Gastroesophageal sphincter (tissue), 4 donors: ENCODE measurements at regions not wholly inside any gene's neighbourhood (a gene's known extent, or its start where the extent isn't known, plus 50 kb on each side); places are given as distances from the start of the nearest gene placed in this dataset.

Experiments used
- ATAC-seq: fragments of 150-250 bp; one replicate; pipeline ENCODE4 v1.9.1; 2016; ENCODE audit warnings: mild to moderate bottlenecking, moderate library complexity
- H3K27ac ChIP-seq, 4 donors: fragments of 200-600 bp; sonication (generic) in 3 of 4; 1 replicate in 3 of 4; 2 replicates in 1 of 4; pipeline ENCODE4 v1.5.1; 2016 to 2019
- H3K27me3 ChIP-seq: fragments of 200-600 bp; sonication (generic); one replicate; pipeline ENCODE4 v1.5.1; 2019
- H3K36me3 ChIP-seq, 2 donors: fragments of 200-600 bp; sonication (generic); one replicate each; pipeline ENCODE4 v1.5.1; 2019; ENCODE audit warnings: control low read depth in 1 of 2
- H3K4me1 ChIP-seq, 3 donors: fragments of 200-600 bp; sonication (generic); 1 replicate in 2 of 3; 2 replicates in 1 of 3; pipeline ENCODE4 v1.5.1; 2016 to 2019; ENCODE audit warnings: control low read depth in 2 of 3
- H3K4me3 ChIP-seq, 2 donors: fragments of 200-600 bp; sonication (generic); one replicate each; pipeline ENCODE4 v1.5.1; 2019; ENCODE audit warnings: mild to moderate bottlenecking in 1 of 2, moderate library complexity in 1 of 2
- H3K9me3 ChIP-seq, 3 donors: fragments of 200-600 bp; sonication (generic); one replicate each; pipeline ENCODE4 v1.5.1; 2017 to 2019; ENCODE audit warnings: control low read depth in 2 of 3
- EP300 ChIP-seq: sonication (generic); formaldehyde crosslinking; IDR thresholded peaks from one replicate; pipeline ENCODE4 v1.6.1; 2017; ENCODE audit warnings: antibody characterized with exemption, mild to moderate bottlenecking
- POLR2A ChIP-seq, 2 donors: fragments of 450-650 bp; IDR thresholded peaks; one replicate each; pipeline ENCODE4 v1.6.1; 2017; ENCODE audit warnings: antibody characterized with exemption in 2 of 2, mild to moderate bottlenecking in 2 of 2, moderate library complexity in 1 of 2
- POLR2AphosphoS5 ChIP-seq: sonication (generic); formaldehyde crosslinking; IDR thresholded peaks from one replicate; pipeline ENCODE4 v1.6.1; 2017; ENCODE audit warnings: antibody characterized with exemption
- WGBS, 2 donors: methylation state at CpG; one replicate each; pipeline ENCODE4 v1.1.5; 2018; ENCODE audit warnings: low coverage in 1 of 2; 5-methylcytosine and 5-hydroxymethylcytosine counted together
- TF ChIP-seq, protein P1 (sequence below), 4 experiments: fragments of 200-600 bp in 2 of 4; fragments of 450-650 bp in 2 of 4; sonication (generic) in 1 of 4; IDR thresholded peaks; one replicate each; pipeline ENCODE4 v1.5.1; 2017 to 2019; ENCODE audit warnings: antibody characterized with exemption in 4 of 4, mild to moderate bottlenecking in 2 of 4, moderate library complexity in 2 of 4

DNA sequence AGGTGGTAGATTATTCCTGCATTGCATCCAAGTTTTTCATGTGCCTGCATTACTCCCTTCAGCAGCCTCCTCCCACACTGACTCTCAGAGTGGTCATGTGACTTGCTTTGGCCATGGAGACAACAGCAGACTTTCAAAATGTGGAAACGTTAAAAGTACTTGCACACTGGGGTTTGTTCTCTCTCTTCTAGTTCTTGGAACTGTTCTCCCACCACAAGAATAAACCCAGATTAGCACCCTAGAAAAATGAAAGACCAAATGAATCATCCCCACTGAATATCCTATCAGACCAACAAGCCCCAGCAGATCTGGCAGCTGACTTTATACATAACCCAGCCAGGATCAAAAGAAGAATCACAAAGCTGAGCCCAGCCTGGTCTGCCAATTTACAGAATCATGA is 398.5 kb downstream of the VPS13C start:
- peaks cover 32% of the 10 kb centered on the region for H3K27me3 ChIP-seq
- H3K9me3 ChIP-seq = no peaks in the 10 kb centered on the region
- H3K4me3 ChIP-seq = no peak overlapping the region
- no peaks in the 10 kb centered on the region for H3K36me3 ChIP-seq
- ATAC-seq = peak; percentile 50
- H3K4me1 ChIP-seq = peaks cover 0 to 4% (median 0%) of the 10 kb centered on the region in 3 donors
- TF ChIP-seq POLR2A (IDR thresholded peaks at IDR 0.05) (no peak), POLR2AphosphoS5 (no peak), EP300 (no peak)
- TF ChIP-seq, protein P1, sequence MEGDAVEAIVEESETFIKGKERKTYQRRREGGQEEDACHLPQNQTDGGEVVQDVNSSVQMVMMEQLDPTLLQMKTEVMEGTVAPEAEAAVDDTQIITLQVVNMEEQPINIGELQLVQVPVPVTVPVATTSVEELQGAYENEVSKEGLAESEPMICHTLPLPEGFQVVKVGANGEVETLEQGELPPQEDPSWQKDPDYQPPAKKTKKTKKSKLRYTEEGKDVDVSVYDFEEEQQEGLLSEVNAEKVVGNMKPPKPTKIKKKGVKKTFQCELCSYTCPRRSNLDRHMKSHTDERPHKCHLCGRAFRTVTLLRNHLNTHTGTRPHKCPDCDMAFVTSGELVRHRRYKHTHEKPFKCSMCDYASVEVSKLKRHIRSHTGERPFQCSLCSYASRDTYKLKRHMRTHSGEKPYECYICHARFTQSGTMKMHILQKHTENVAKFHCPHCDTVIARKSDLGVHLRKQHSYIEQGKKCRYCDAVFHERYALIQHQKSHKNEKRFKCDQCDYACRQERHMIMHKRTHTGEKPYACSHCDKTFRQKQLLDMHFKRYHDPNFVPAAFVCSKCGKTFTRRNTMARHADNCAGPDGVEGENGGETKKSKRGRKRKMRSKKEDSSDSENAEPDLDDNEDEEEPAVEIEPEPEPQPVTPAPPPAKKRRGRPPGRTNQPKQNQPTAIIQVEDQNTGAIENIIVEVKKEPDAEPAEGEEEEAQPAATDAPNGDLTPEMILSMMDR (IDR thresholded peaks at IDR 0.05) = no peak
- no peak overlapping the region for H3K27ac ChIP-seq
- WGBS, 2 donors = 33% methylated on average over 1 of the region's 1 CpG; no CpG with 5 or more reads in 1 of the 2 donors

DNA sequence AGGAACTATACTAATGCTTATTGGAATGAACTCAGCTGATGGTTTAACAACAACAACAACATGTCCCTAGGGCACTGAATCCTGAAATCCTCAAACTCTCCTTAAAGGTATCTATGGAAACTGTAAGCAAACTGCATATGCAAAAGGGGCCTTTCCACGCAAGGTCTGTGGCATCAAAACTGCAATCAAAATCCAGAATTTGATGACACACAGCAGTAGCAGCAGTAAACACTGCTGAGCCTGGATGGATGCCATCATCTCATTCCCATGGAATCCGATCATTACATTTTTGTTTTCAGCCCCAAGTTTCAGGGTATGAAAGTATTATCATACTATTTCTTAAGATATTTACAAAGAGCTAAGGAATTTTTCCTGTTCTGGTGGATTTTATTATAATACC is 399.7 kb downstream of the VPS13C start:
- H3K27ac ChIP-seq = no peak overlapping the region
- WGBS, 2 donors = 60 to 68% methylated on average over 1 to 2 of the region's 2 CpGs
- no peak for TF ChIP-seq EP300

DNA sequence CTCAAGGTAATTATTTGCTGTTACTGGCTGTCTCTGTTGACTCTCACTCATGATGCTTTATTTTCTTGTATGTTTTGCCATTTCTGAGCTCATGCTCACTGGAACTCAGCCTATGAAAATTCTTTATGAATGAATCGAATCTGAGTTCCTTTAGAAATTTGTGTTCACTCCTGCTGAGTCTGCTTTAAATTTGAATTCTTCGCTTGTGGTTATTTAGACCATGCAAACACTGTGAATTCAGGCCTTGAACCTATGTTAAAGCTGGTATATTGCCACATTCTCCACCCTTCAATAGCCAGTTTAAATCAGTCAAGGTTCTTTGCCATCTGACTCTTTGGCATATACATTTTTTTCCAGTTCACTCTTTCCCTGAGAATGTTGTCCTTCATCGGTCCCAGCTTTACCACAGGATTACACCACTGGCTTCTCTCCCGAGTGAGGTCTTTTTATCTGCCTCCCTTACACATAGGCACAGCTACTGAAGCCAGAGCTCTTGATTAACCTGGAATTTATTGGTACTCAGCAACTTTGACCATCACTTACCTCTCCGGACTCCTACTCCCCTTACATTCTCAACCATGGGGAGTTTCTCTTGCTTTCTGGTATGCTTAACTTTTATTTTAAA is 400.6 kb downstream of the VPS13C start:
- 69 to 81% methylated on average over 4 to 5 of the region's 5 CpGs for WGBS, 2 donors

More for the DNA sequence above, 399.7 kb downstream of the VPS13C start:
- peak; percentile 68 for ATAC-seq
- H3K36me3 ChIP-seq = no peaks in the 10 kb centered on the region
- no peak overlapping the region for H3K4me3 ChIP-seq
- H3K9me3 ChIP-seq = no peaks in the 10 kb centered on the region
- H3K4me1 ChIP-seq = peaks cover 0 to 4% (median 0%) of the 10 kb centered on the region in 3 donors
- H3K27me3 ChIP-seq = peaks cover 30% of the 10 kb centered on the region

DNA sequence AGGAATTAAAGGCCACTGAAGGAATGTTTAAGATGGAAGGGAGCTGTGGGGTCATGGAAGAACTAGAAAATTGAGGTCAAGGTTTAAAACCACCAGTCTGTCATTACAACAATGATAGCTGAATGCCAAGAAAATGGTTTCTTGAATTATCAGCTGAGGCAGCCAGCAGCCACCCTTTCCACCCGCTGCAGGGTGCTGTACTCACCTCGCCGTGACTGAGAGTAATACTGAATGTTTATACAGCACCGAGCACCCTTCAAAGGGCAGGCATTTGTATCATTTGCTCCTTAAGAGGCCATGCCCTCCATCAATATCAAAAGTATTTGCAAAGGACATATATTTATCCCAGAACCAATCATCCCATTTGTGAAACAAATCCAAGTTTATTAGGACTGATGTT is 402.8 kb downstream of the VPS13C start:
- Histone ChIP-seq H3K36me3 (no peaks in the 10 kb centered on the region), H3K4me3 (no peak overlapping the region), H3K27me3 (peaks cover 15% of the 10 kb centered on the region), H3K4me1 (peaks cover 0 to 4% (median 0%) of the 10 kb centered on the region in 3 donors), H3K27ac (no peak overlapping the region), H3K9me3 (no peaks in the 10 kb centered on the region)
- 45 to 70% methylated on average over 4 of the region's 4 CpGs for WGBS, 2 donors
- TF ChIP-seq EP300 = no peak
- TF ChIP-seq, protein P1 (IDR thresholded peaks at IDR 0.05) = no peak
- TF ChIP-seq POLR2A (IDR thresholded peaks at IDR 0.05) = no peak
- no peak for TF ChIP-seq POLR2AphosphoS5
- no peak for ATAC-seq

More for the DNA sequence above, 400.6 kb downstream of the VPS13C start:
- Histone ChIP-seq H3K4me1 (peaks cover 0 to 4% (median 0%) of the 10 kb centered on the region in 3 donors), H3K9me3 (no peaks in the 10 kb centered on the region), H3K27me3 (peaks cover 24% of the 10 kb centered on the region), H3K36me3 (no peaks in the 10 kb centered on the region), H3K4me3 (no peak overlapping the region), H3K27ac (no peak overlapping the region)
- ATAC-seq = no peak
- TF ChIP-seq POLR2A (IDR thresholded peaks at IDR 0.05) (no peak), EP300 (no peak), POLR2AphosphoS5 (no peak)
- TF ChIP-seq, protein P1 (IDR thresholded peaks at IDR 0.05) = no peak

DNA sequence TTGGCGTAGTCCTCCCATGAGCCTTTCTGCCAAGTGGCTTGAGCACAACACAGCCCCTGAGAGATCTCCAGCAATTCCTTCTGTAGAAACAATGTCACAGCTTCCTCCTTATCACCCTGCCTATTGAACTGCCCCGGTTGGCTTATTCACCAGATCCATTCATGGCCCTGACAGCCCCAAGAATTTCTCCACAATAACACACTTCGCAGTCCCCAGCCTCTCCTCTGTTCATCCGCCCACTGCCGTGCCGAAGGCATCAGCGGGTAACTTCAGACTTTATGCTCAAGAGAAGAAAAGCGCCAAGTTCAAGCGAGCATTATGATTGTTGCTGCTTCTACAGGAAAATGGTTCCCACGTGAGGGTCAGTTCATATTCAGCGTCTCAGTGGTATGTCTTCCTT is 403.9 kb downstream of the VPS13C start:
- no peak overlapping the region for H3K27ac ChIP-seq

More for the DNA sequence above, 403.9 kb downstream of the VPS13C start:
- Histone ChIP-seq H3K36me3 (no peaks in the 10 kb centered on the region), H3K4me1 (peaks cover 0 to 4% (median 0%) of the 10 kb centered on the region in 3 donors), H3K9me3 (no peaks in the 10 kb centered on the region), H3K27me3 (peaks cover 6% of the 10 kb centered on the region), H3K4me3 (no peak overlapping the region)
- ATAC-seq = no peak
- 97 to 99% methylated on average over 5 to 9 of the region's 11 CpGs for WGBS, 2 donors
- TF ChIP-seq, protein P1 (IDR thresholded peaks at IDR 0.05) = no peak
- no peak for TF ChIP-seq POLR2AphosphoS5
- no peak for TF ChIP-seq POLR2A (IDR thresholded peaks at IDR 0.05)
- no peak for TF ChIP-seq EP300
